ENCODE measurements at regions not wholly inside any gene's neighbourhood (a gene's known extent, or its start where the extent isn't known, plus 50 kb on each side); places are given as distances from the start of the nearest gene placed in this dataset.
"Not testable (repeated sequence)": the region's sequence is repeated elsewhere in the genome, so short reads cannot be mapped to it uniquely, and the experiment has no call there.

DNA sequence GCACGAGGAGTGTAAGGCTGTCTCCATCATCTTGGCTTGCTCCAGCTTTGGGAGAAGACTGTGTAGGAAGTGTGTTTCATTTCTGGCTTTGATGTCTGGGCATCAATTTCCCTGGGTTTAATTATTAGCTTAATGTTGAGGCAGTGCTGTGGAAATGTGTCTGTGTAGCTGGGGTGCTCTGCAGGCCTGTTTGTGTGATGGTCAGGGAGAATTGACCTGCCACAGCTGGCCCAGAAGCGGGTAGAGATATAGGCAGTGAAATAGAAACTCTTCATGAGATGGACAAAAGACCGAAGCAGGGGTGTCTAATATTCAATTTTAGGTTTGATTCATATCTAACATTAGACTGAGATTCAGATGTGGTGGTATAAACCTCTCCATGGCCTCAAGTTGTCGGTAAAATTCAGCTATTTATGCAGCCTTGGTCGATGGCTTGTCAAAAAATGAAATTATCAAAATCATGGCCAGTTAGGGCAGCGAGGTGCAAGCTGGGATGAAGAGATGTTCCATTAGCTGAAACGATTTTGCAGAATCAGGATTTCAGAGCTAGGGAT, 95.3 kb upstream of the SNX9 start:
- TF ChIP-seq, protein P1, sequence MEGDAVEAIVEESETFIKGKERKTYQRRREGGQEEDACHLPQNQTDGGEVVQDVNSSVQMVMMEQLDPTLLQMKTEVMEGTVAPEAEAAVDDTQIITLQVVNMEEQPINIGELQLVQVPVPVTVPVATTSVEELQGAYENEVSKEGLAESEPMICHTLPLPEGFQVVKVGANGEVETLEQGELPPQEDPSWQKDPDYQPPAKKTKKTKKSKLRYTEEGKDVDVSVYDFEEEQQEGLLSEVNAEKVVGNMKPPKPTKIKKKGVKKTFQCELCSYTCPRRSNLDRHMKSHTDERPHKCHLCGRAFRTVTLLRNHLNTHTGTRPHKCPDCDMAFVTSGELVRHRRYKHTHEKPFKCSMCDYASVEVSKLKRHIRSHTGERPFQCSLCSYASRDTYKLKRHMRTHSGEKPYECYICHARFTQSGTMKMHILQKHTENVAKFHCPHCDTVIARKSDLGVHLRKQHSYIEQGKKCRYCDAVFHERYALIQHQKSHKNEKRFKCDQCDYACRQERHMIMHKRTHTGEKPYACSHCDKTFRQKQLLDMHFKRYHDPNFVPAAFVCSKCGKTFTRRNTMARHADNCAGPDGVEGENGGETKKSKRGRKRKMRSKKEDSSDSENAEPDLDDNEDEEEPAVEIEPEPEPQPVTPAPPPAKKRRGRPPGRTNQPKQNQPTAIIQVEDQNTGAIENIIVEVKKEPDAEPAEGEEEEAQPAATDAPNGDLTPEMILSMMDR (IDR thresholded peaks at IDR 0.05; ENCODE audit: low read depth, low read length): no peak
- no peak for DNase-seq (ENCODE audit: extremely low read depth, low read depth)

DNA sequence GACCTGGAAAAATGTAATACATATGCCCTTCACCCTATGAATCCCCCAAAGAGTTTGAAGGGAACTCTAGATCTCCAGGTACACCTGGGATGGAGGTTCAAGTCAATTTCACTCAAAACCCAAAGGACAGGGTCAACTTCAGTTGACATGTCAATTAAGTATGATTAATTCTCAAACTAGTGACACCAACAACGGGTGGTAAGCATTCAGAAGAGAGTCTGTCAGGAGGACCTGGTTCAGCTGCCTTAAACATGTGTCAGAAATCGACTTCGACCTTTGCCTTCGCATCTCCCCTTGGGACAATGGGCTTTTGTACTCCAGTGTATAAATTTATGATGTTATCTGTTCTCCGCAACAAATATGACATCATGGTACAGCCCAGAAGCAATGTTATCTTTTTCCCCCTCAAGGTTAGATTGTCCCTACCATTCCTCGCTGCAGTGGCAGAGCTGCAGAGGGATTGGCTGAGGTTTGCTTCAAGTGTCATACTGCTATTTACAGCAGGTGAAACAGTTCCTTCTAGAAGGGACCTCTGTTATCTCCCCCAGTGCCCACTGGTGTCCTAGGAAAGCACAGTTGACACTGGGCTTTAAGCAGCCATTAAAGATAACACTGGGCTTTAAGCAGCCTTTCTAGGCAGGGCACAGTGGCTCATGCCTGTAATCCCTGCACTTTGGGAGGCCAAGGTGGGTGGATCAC, 94.7 kb upstream of the SNX9 start:
- TF ChIP-seq, protein P1 (IDR thresholded peaks at IDR 0.05; ENCODE audit: low read depth, low read length): no peak
- no peak for DNase-seq (ENCODE audit: extremely low read depth, low read depth)

DNA sequence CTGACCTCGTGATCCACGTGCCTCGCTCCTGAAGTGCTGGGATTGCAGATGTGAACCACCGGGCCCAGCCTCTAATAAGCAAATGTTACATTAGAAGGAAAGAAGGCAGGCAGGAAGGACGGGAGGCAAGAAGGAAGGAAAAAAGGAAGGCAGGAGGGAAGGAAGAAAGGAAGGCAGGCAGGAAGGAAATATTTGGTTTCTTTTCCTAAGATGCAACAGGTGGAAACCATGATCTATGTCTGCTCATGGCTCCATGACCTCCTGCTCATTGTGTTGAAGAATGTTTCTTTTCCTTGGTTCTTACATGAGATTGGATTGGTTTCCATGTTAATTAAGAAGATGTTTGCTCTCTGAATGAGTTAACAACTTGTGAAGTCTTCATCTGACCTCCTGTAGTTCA, 91.8 kb upstream of the SNX9 start:
- no peak for DNase-seq (ENCODE audit: extremely low read depth, low read depth)
- TF ChIP-seq, protein P1 (IDR thresholded peaks at IDR 0.05; ENCODE audit: low read depth, low read length): no peak

DNA sequence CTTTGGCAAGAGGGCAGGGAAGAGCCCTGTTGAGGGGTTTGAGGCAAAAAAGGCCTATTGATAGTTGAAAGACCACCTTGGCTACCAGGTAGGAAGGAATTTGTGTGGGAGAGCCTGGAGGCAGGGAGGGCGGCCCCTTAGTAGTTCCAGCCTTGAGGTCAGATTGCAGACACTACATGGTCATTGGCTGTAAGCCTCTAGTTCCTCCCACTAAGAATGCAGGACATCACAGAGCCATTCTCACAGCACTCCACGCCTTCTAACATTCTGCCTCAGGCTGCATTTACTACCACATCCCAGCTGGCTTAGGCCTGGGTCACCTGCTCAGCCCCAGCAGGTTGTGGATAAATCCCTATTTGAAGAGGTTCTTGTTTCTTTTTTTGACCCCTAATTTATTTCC, 91.0 kb upstream of the SNX9 start:
- no peak for DNase-seq (ENCODE audit: extremely low read depth, low read depth)
- TF ChIP-seq, protein P1 (IDR thresholded peaks at IDR 0.05; ENCODE audit: low read depth, low read length): no peak

DNA sequence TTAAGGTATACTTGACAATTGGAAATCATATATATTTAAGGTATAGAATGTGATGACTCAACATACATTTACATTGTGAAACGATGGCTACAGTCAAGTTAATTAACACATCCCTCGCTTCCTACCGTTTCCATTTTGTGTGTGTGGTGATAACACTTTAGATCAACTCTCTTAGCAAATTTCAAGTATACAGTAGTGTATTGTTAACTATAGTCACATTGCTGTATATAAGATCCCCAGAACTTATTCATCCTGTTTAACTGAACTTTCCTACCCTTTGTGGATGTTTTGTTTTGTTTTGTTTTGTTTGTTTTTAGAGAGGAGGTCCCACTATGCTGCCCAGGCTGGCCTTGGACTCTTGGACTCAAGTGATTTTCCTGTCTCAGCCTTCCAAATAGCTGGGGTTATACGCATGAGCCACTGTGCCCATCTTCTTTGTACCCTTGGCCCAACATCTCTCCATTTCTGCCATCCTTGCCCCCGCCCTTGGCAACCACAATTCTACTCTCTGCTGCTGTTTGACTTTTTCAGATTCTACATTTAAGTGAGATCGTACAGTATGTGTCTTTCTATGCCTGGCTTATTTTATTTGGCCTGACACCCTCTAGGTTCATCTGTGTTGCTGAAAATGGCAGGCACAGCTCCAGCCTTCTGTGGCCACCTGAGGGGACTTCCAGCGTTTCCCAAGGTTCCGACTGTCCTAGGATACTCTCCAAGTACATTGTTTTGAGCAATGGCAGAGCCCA, 90.5 kb upstream of the SNX9 start:
- TF ChIP-seq, protein P1 (IDR thresholded peaks at IDR 0.05; ENCODE audit: low read depth, low read length): no peak

DNA sequence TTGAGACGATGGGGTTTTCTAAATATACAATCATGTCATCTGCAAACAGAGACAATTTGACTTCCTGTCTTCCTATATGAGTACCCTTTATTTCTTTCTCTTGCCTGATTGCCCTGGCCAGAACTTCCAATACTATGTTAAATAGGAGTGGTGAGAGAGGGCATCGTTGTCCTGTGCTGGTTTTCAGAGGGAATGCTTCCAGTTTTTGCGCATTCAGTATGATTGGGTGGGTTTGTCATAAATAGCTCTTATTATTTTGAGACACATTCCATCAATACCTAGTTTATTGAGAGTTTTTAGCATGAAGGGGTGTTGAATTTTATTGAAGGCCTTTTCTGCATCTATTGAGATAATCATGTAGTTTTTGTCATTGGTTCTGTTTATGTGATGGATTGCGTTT, 86.5 kb upstream of the SNX9 start:
- not testable (repeated sequence) for DNase-seq (ENCODE audit: extremely low read depth, low read depth)

More for the DNA sequence above, 90.5 kb upstream of the SNX9 start:
- DNase-seq (ENCODE audit: extremely low read depth, low read depth): no peak

DNA sequence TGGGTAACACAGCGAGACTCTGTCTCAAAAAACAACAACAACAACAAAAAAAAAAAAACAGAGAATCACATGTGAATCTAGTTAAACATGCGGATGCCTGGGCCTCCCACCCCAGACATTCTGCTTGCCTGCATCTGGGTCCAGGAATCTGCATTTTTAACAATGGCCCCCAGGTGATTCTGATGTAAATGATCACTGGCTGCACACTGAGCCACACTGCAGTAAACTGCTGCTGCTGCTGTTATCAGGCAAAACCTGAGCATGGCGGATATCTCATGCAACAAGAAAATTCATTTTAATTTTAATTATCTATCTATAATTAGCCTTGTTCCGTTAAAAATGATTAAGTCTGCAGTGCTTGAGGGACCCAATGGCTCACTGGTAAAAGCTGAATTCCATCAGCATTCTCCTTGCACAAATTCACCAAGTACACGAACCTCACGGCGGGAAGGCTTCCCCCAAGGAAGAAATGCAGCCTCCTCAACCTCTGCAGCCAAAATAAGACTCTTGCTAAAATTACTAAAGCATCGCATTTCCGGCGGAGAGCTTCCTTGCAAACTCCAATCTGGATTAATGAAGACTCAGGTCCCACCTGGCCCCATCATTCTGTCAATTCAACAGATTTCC, 81.6 kb upstream of the SNX9 start:
- TF ChIP-seq, protein P1 (IDR thresholded peaks at IDR 0.05; ENCODE audit: low read depth, low read length): no peak
- no peak for DNase-seq (ENCODE audit: extremely low read depth, low read depth)

Data from AG09319 (cell line).